Skeletal muscle satellite cell (primary cell): ENCODE measurements at regions not wholly inside any gene's neighbourhood (a gene's known extent, or its start where the extent isn't known, plus 50 kb on each side); places are given as distances from the start of the nearest gene placed in this dataset.

Experiments used
- H3K27me3 ChIP-seq: 2 replicates; pipeline ENCODE4 v1.7.0; 2013; ENCODE audit warnings: low read length; ENCODE audit not compliant: control insufficient read depth, insufficient read depth
- H3K36me3 ChIP-seq: 2 replicates; pipeline ENCODE4 v1.7.0; 2013; ENCODE audit warnings: mild to moderate bottlenecking, control low read depth, low read length; ENCODE audit not compliant: insufficient read depth
- H3K4me1 ChIP-seq: 2 replicates; pipeline ENCODE4 v1.7.0; 2013; ENCODE audit warnings: low read length; ENCODE audit not compliant: control insufficient read depth, insufficient read depth
- H3K4me2 ChIP-seq: 2 replicates; pipeline ENCODE4 v1.7.0; 2013; ENCODE audit warnings: mild to moderate bottlenecking, low read length
- H3K4me3 ChIP-seq: 2 replicates; pipeline ENCODE4 v1.7.0; 2013; ENCODE audit warnings: low read length
- H3K9ac ChIP-seq: 2 replicates; pipeline ENCODE4 v1.7.0; 2013; ENCODE audit warnings: mild to moderate bottlenecking, low read depth, low read length, moderate library complexity
- H3K9me3 ChIP-seq: replicated peaks from 2 replicates; pipeline ENCODE4 v1.7.0; 2013; ENCODE audit warnings: mild to moderate bottlenecking, control low read depth, low read length

DNA sequence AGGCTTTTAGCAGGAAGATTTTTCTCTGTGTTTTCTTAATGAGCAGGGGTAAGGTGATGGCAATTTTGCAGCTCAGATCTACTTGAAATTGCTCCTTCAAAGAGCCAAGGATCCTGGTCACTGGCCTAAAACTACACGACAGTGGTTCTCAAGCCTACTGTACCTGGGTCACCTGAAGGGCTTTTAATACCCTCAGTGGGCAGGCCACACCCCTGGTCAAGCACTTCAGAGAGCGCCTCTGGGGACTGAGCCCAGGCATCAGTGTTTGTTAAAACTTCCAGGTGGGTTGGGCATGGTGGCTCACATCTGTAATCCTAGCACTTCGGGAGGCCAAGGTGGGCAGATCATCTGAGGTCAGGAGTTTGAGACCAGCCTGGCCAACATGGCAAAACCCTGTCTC lies 158.4 kb downstream of the FAM43A start:
- Histone ChIP-seq H3K27me3 (no peaks in the 10 kb centered on the region), H3K9me3 (no peaks in the 10 kb centered on the region), H3K36me3 (no peaks in the 10 kb centered on the region), H3K9ac (no peak overlapping the region), H3K4me2 (no peak overlapping the region), H3K4me1 (no peaks in the 10 kb centered on the region), H3K4me3 (no peak overlapping the region)

DNA sequence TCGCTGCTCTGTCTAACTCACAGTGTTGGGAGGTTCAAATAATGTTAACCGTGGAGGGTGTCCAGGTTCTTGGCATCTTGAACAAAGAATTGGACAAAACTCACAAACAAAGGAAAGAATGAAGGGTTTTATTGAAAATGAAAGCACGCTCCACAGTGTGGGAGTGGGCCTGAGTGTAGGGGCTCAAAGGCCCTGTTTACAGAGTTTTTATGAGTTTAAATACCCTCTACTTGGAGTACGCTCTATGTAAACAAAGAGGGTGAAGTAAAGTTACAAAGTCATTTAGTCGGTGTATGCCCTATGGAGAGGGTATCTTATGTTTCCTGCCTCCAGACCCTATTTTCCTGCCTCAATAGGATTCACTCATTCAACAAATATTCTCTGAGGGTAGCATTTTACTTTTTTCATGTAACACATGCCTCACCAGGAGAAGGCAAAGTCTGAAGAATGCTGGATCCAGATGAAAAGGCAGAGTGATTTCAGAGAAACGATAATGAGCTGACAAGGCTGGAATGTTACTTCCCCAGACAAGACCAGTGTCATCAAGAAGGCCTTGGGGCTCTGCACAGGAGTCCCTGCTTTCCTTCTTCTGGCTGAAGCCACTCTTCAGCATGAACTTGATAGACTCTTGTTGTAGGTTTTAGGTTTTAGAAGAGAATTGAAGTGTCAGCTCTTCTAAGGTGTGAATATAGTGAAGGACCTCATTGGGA lies 163.6 kb downstream of the FAM43A start:
- no peaks in the 10 kb centered on the region for H3K4me1 ChIP-seq
- no peak overlapping the region for H3K4me3 ChIP-seq
- no peak overlapping the region for H3K4me2 ChIP-seq
- no peaks in the 10 kb centered on the region for H3K36me3 ChIP-seq
- no peak overlapping the region for H3K9ac ChIP-seq
- peaks cover 10% of the 10 kb centered on the region for H3K27me3 ChIP-seq
- H3K9me3 ChIP-seq, result no peaks in the 10 kb centered on the region

DNA sequence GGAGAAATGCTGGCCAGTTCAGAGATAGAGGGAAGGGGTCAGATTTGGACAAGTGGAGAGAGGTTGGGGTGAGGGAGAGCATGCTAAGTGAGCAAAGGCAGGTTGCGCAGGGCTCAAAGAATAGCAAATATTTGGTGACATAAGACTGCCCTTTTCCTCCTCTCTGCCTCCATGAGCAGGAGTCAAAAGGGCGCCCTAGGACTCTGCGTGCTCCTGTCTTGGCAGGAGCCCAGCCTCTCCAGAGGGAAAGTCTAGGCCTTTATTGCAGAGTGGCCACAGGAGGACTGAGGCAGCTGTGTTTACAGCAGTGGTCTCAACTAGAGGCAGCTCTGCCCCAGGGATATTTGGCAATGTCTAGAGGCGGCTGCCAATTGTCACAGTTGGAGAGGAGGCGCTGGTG lies 165.6 kb downstream of the FAM43A start:
- peaks cover 13% of the 10 kb centered on the region for H3K27me3 ChIP-seq
- H3K9me3 ChIP-seq, result no peaks in the 10 kb centered on the region
- no peaks in the 10 kb centered on the region for H3K4me1 ChIP-seq
- H3K4me3 ChIP-seq, result no peak overlapping the region
- no peak overlapping the region for H3K9ac ChIP-seq
- H3K36me3 ChIP-seq, result no peaks in the 10 kb centered on the region
- no peak overlapping the region for H3K4me2 ChIP-seq

DNA sequence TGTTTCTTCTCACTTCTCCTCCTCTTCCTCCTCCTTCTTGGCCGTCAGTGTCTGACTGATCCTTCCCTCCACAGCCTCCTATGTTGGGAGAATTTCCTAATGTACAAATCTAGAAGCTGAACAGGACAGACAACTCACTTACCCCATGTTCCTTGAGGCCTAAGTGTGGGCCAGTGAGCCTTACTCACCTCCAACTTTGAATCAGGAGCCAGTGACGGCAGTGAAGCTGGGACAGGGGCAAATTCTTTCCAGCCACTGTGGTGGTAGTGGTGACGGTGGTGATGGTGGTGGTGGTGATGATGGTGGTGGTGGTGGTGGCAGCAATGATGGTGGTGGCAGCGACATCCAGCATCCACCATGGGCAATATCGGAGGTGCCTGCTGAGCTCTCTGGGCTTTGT lies 166.3 kb downstream of the FAM43A start:
- Histone ChIP-seq H3K9me3 (no peaks in the 10 kb centered on the region), H3K4me3 (no peak overlapping the region), H3K27me3 (peaks cover 15% of the 10 kb centered on the region), H3K4me2 (no peak overlapping the region), H3K9ac (no peak overlapping the region), H3K36me3 (no peaks in the 10 kb centered on the region), H3K4me1 (no peaks in the 10 kb centered on the region)

DNA sequence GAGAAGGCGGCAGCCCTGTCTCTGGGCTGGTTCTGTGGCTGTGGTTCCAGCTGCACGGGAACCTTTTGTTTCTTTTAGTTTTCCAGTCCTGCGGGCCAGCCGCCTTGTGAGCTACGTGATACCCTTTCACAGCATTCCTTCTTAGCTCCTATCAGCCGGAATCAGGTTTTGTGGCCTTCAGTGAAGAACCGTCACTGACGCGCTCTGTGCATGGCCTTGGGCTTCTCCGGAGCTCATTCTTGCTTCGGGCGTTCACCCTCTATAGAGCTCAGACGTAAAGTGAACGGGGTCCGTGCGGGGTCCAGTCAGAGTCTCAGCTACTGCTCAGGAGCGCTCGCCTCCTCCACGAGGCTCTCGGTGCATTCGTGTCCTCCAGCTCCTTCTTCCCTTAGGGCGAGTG lies 166.7 kb downstream of the FAM43A start:
- peaks cover 18% of the 10 kb centered on the region for H3K27me3 ChIP-seq
- H3K4me1 ChIP-seq, result no peaks in the 10 kb centered on the region
- H3K4me2 ChIP-seq, result no peak overlapping the region
- no peak overlapping the region for H3K4me3 ChIP-seq
- no peaks in the 10 kb centered on the region for H3K9me3 ChIP-seq
- no peak overlapping the region for H3K9ac ChIP-seq
- no peaks in the 10 kb centered on the region for H3K36me3 ChIP-seq

DNA sequence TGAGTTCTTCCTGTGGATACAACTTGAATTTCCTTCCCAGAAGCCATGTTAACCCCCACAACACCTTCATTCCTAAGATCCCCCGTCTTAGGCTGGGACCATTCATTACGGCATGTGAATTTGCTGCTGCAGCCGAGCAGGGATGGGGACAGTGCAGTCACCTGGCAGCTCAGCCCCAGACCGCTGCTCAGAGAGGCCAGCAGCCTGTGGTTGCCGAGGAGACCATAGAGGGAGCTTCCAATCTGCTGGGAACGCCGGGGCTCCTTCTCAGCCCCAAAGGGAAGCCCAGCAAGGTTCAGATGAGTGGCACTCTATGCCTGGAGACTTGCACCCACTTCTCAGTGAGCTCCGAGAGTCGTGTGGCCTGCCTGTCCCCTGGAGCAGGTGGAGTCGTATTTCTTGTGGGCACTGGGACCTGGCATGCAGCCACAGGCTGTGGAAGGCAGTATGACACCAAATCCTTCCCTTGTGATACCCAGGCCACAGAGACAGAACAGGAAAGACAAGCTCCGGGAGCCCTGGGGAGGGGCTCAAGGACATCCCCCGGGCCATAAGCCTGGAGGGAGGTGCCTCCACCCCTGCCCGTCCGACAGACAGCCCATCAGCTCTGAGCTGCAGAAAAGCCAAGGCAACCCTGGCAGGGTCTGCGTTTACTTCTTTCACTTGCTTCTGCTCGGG lies 167.3 kb downstream of the FAM43A start:
- Histone ChIP-seq H3K27me3 (peaks cover 19% of the 10 kb centered on the region), H3K9ac (no peak overlapping the region)

DNA sequence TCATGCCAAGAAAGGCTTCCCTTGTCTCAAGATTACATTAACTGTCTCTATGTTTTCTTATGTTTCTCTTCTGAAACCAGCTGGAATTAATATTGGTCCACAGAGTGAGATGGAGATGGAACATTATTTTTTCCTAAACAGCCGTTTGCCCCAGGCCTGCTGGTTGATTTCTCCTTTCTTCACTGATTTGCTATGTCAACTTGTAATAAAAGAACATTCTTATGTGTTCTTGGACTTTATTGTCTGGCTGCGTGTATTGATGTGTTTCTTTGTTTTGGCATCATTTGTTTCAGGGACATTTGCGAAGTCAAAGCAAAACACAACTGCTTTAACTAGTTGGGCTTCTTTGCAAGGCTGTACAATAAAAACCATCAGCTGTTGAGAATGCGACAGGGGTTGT lies 168.5 kb downstream of the FAM43A start:
- Histone ChIP-seq H3K9me3 (no peaks in the 10 kb centered on the region), H3K4me1 (no peaks in the 10 kb centered on the region), H3K27me3 (peaks cover 19% of the 10 kb centered on the region), H3K36me3 (no peaks in the 10 kb centered on the region), H3K9ac (no peak overlapping the region), H3K4me2 (no peak overlapping the region), H3K4me3 (no peak overlapping the region)

More for the DNA sequence above, 167.3 kb downstream of the FAM43A start:
- Histone ChIP-seq H3K9me3 (no peaks in the 10 kb centered on the region), H3K4me2 (no peak overlapping the region), H3K36me3 (no peaks in the 10 kb centered on the region), H3K4me3 (no peak overlapping the region), H3K4me1 (no peaks in the 10 kb centered on the region)

DNA sequence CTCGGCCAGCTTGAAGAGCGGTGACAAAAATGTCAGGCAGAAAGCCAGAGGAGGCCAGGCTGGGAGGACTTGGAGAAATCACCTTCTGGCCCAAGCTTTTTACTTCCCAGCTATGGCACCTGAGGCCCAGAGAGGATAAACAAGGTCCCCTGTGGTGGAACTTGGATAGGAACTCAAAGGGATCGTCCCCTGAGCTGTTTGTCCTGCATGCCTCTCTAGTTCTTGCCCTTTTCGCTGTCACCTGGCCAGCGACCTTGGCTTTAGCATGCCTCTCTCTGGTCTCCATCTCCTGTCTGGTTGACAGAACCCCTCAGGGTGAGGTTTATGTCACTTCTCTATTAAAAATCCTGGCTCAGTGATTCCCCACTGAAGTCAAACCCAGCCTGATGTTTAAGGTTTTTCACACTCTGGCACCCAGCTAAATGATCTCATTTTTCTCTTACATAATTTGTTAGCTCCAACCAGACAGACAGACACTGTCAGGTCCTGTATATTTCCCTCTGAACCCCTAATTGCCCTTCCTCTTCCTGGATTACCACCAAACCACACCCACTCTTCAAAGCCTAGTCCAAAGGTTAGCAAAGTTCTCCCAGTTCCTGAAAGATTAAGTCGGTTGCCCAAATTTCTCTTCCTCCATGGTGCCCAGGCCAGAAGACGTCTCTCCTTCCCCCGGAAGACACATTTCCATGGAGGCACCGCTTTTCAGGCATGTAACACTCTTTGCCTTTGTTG lies 169.1 kb downstream of the FAM43A start:
- H3K4me3 ChIP-seq, result no peak overlapping the region
- H3K4me1 ChIP-seq, result no peaks in the 10 kb centered on the region
- no peak overlapping the region for H3K4me2 ChIP-seq
- no peaks in the 10 kb centered on the region for H3K9me3 ChIP-seq
- H3K27me3 ChIP-seq, result peaks cover 19% of the 10 kb centered on the region
- H3K9ac ChIP-seq, result no peak overlapping the region
- H3K36me3 ChIP-seq, result no peaks in the 10 kb centered on the region

DNA sequence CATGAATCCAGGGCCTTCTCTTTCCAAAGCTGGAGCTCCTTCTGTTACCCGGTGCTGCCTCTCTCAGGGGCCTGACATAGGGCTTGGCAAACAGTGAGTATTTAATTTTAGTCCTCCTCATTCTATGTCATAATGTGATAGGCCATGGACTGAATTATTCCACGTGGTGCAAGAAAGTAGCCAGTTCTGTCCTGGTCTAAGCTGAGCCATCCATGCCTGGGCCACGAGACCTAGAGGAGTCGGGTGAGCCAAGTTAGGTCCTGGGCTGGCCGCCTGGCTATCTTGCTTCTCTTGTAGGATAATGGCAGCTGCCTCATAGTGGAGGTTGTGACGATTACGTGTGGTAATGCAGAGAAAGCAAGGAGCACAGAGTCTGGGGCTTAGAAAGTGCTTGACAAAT lies 170.6 kb downstream of the FAM43A start:
- Histone ChIP-seq H3K36me3 (no peaks in the 10 kb centered on the region), H3K4me3 (no peak overlapping the region), H3K27me3 (peaks cover 25% of the 10 kb centered on the region), H3K4me1 (no peaks in the 10 kb centered on the region), H3K9me3 (no peaks in the 10 kb centered on the region), H3K4me2 (no peak overlapping the region), H3K9ac (no peak overlapping the region)

DNA sequence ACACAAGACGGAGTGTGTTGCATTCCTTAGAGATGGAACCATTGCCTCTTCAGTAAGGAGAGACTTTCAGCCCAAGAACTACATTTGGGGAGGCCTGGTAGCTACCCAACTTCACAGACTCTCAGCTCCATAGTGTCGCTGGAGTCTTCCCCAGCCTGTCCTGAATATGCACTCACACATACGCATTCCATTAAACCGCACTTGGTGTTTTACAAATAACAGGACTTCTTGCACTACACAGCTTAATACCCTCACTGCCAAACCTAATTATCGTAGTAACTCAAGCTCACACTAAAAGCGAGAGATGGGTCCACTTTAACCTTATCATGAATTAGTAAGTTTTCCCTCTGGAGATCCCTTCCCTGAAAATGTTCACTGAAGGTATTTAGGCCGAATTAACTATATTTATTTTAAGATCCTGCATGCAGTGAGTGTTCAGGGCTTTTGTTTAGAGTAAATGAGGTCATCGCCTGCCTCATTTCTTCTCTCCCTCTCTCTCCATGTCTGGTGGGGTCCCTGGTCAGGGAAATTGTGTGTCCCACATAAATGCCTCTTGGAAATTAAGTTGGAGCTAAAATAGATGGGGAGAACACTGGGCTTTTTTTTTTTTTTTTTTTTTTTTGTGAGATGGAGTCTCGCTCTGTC lies 171.9 kb downstream of the FAM43A start:
- no peaks in the 10 kb centered on the region for H3K4me1 ChIP-seq
- H3K4me3 ChIP-seq, result no peak overlapping the region
- H3K9ac ChIP-seq, result no peak overlapping the region
- H3K27me3 ChIP-seq, result peaks cover 34% of the 10 kb centered on the region
- H3K9me3 ChIP-seq, result no peaks in the 10 kb centered on the region
- no peak overlapping the region for H3K4me2 ChIP-seq
- H3K36me3 ChIP-seq, result no peaks in the 10 kb centered on the region

DNA sequence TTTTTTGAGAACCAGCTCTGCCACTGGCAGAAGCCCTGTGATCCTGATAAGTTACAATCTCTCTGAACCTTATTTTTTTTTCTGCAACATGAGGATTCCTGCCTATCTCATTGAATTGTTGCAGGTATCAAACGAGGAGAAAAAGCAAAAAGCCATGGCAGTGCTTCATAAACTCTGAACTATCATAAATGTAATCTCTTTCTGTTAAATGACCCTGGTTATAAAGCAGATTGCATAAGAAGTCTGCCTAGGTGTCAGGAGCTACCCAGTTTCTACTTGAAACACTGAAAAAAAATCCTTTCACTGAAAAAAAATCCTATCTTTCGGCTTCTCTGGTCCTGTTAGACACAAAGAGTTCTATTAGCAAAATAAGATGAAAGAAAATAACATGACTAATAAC lies 172.7 kb downstream of the FAM43A start:
- Histone ChIP-seq H3K9me3 (no peaks in the 10 kb centered on the region), H3K27me3 (peaks cover 37% of the 10 kb centered on the region), H3K4me3 (no peak overlapping the region), H3K4me2 (no peak overlapping the region), H3K4me1 (no peaks in the 10 kb centered on the region), H3K9ac (no peak overlapping the region), H3K36me3 (no peaks in the 10 kb centered on the region)
